ENCODE measurements at regions not wholly inside any gene's neighbourhood (a gene's known extent, or its start where the extent isn't known, plus 50 kb on each side); places are given as distances from the start of the nearest gene placed in this dataset.

DNA sequence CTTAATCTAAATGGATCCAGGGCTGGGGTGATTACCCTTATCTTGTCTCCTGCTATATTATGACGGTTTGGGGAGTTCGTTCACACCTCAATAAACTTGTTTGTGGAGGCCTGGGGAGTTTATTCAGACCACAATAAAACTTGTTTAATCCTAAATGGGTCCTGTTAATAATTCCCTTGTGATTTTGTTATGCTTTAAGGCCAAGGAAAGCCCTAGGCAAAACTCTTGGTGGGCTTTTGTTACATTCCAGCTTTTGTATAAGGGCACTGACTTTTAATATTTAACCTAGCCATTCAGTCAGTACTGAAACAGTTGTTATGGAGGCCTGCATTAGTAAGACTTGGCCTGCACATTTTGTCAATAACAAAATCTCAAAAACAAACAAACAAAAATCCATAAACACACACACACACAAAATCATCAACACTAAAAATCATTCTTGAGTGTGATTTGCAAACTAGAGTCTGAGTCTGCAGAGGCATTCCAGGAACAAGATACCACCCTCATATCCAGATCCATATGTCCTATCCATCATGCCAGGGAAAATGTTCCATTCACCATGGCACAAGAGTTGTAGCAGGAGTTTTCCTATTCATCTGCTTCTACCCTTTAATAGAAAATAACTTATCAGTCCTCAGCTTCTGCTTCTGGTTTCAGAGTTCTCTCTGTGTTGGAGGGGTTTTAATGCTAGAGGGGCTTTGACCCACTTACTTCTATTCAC, 421.7 kb downstream of the AGTPBP1 start:
- Histone ChIP-seq H3K9me1 (ENCODE audit: insufficient read depth, low read length) (no peaks in the 10 kb centered on the region), H3K23ac (ENCODE audit: low read depth, low read length) (no peak overlapping the region), H4K91ac (ENCODE audit: insufficient read depth, low read depth, low read length) (no peak overlapping the region), H2AK5ac (ENCODE audit: low read depth, low read length) (no peak overlapping the region), H3K4me2 (ENCODE audit: low read depth, low read length) (no peak overlapping the region), H2BK15ac (ENCODE audit: low read depth, low read length) (no peak overlapping the region), H2AFZ (replicated peaks; ENCODE audit: low read length, poor library complexity) (no peak overlapping the region), H4K5ac (ENCODE audit: low read depth, low read length) (no peak overlapping the region), H4K20me1 (ENCODE audit: insufficient read depth, low read length) (no peaks in the 10 kb centered on the region), H3K4ac (ENCODE audit: low read depth, low read length) (no peak overlapping the region), H3K4me3 (ENCODE audit: insufficient read depth, low read depth, low read length) (no peak overlapping the region), H2BK120ac (ENCODE audit: low read depth, low read length) (no peak overlapping the region), H3K79me1 (ENCODE audit: low read depth in 1 of 2, low read length in 2 of 2) (no peaks in the 10 kb centered on the region), H3K14ac (replicated peaks; ENCODE audit: low read depth, low read length) (no peak overlapping the region), H3K9ac (ENCODE audit: low read depth, low read length) (no peak overlapping the region), H3K27ac (ENCODE audit: insufficient read depth, low read length) (no peak overlapping the region), H3K18ac (ENCODE audit: low read depth, low read length) (no peak overlapping the region), H3K56ac (ENCODE audit: extremely low read depth, insufficient read depth, low read length) (no peak overlapping the region), H3K36me3 (ENCODE audit: control insufficient read depth, insufficient read depth, low read length) (no peaks in the 10 kb centered on the region), H2BK5ac (ENCODE audit: low read depth, low read length, poor library complexity, severe bottlenecking) (no peak overlapping the region), H2AK9ac (replicated peaks; ENCODE audit: low read depth, low read length, poor library complexity) (no peak overlapping the region), H3K27me3 (ENCODE audit: control insufficient read depth, insufficient read depth, low read length) (no peaks in the 10 kb centered on the region), H3K9me3 (ENCODE audit: control insufficient read depth, insufficient read depth, low read length) (peaks cover 26% of the 10 kb centered on the region), H4K8ac (ENCODE audit: low read depth in 2 of 2, low read length in 2 of 2) (no peak overlapping the region), H3K4me1 (ENCODE audit: control insufficient read depth, insufficient read depth, low read length) (no peaks in the 10 kb centered on the region), H2BK20ac (ENCODE audit: low read depth, low read length) (no peak overlapping the region)
- no CpG with 5 or more reads among the region's 2 CpGs for WGBS, 2 experiments (ENCODE audit: extremely low coverage in 2 of 2, insufficient read length in 1 of 2)
- in situ Hi-C loops (cut with MboI; ENCODE audit: low sequenced_read_pairs), result no loop called here
- DNase-seq (no peak), ATAC-seq (ENCODE audit: low read depth) (no peak)
- intact Hi-C loops (cut with micrococcal nuclease), result no loop called here
- POLR2A ChIA-PET (ENCODE audit: unreplicated experiment), result no interaction called here
- CTCF ChIA-PET, result no interaction called here
- no TSS peak for BruUV-seq (replicated peaks)
- dilution Hi-C loops (cut with HindIII; ENCODE audit: low sequenced_read_pairs, unreplicated experiment), result no loop called here
- TF ChIP-seq FOS (IDR thresholded peaks at IDR 0.05; ENCODE audit: low read depth, low read length) (no peak), ELK1 (IDR thresholded peaks at IDR 0.05; ENCODE audit: borderline replicate concordance, low read depth, low read length) (no peak), CHD1 (IDR thresholded peaks at IDR 0.05; ENCODE audit: low read depth, low read length) (no peak), MAFK (IDR thresholded peaks at IDR 0.05; ENCODE audit: low read depth, low read length) (no peak), POLR2A (IDR thresholded peaks at IDR 0.05; ENCODE audit: low read depth, low read length) (no peak), RAD21 (IDR thresholded peaks at IDR 0.05; ENCODE audit: low read length) (no peak), MAZ (IDR thresholded peaks at IDR 0.05; ENCODE audit: borderline replicate concordance, low read depth, low read length) (no peak), CEBPB (IDR thresholded peaks at IDR 0.05; ENCODE audit: low read depth, low read length) (no peak), BHLHE40 (IDR thresholded peaks at IDR 0.05; ENCODE audit: low read depth, low read length) (no peak), NFE2L2 (IDR thresholded peaks at IDR 0.05; ENCODE audit: low read depth, low read length) (no peak), RFX5 (IDR thresholded peaks at IDR 0.05; ENCODE audit: low read depth, low read length) (no peak), SMC3 (IDR thresholded peaks at IDR 0.05; ENCODE audit: low read depth, low read length) (no peak), CTCF (conservative IDR thresholded peaks at IDR 0.05; ENCODE audit: low read depth, low read length) (no peak), MXI1 (IDR thresholded peaks at IDR 0.05; ENCODE audit: borderline replicate concordance, low read depth, low read length) (no peak), RCOR1 (IDR thresholded peaks at IDR 0.05; ENCODE audit: insufficient replicate concordance, low read length) (no peak)
- TF ChIP-seq, protein P1, sequence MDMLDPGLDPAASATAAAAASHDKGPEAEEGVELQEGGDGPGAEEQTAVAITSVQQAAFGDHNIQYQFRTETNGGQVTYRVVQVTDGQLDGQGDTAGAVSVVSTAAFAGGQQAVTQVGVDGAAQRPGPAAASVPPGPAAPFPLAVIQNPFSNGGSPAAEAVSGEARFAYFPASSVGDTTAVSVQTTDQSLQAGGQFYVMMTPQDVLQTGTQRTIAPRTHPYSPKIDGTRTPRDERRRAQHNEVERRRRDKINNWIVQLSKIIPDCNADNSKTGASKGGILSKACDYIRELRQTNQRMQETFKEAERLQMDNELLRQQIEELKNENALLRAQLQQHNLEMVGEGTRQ (IDR thresholded peaks at IDR 0.05; ENCODE audit: low read depth, low read length), result no peak
